SK-N-SH (cell line): ENCODE measurements at regions not wholly inside any gene's neighbourhood (a gene's known extent, or its start where the extent isn't known, plus 50 kb on each side); places are given as distances from the start of the nearest gene placed in this dataset.

Experiments
- CTCF ChIA-PET: fragments of 300-600, 350-600 bp; formaldehyde crosslinking; extraction: SDS; loops from one replicate; lab custom pipeline; 2021; lab: Yijun Ruan, JAX
- POLR2A ChIA-PET: fragments of 350-600 bp; sonication (Branson Sonifier 250); formaldehyde crosslinking; extraction: SDS; loops from one replicate; lab custom pipeline; 2020; ENCODE audit warnings: antibody characterized with exemption, inconsistent platforms; lab: Yijun Ruan, JAX
- DNase-seq: peaks from one replicate; pipeline ENCODE4 v3.0.0; 2012
- H2AFZ ChIP-seq: fragments of 200-600 bp; sonication (generic); 2 replicates; pipeline ENCODE4 v1.8.1; 2016; ENCODE audit warnings: antibody characterized with exemption, mild to moderate bottlenecking, low read depth
- H3F3A ChIP-seq: fragments of 200-600 bp; sonication (generic); replicated peaks from 2 replicates; pipeline ENCODE3; 2016; ENCODE audit warnings: antibody characterized with exemption, mild to moderate bottlenecking; ENCODE audit not compliant: insufficient read depth
- H3K27ac ChIP-seq, 2 experiments: fragments of 200-500 bp in 1 of 2; fragments of 200-600 bp in 1 of 2; sonication (Bioruptor generic) in 1 of 2; sonication (generic), shearing (Covaris generic) in 1 of 2; 2 replicates each; pipeline versions ENCODE4 v1.5.1 to v1.6.1; 2014 to 2016; ENCODE audit warnings: low read depth in 2 of 2, inconsistent platforms in 1 of 2, low read length in 1 of 2, mild to moderate bottlenecking in 1 of 2, mixed read lengths in 1 of 2
- H3K27me3 ChIP-seq: fragments of 200-600 bp; sonication (generic), shearing (Covaris generic); 2 replicates; pipeline ENCODE4 v1.6.1; 2016; ENCODE audit warnings: mixed run types; ENCODE audit not compliant: insufficient read depth
- H3K36me3 ChIP-seq, 2 experiments: fragments of 200-500 bp in 1 of 2; fragments of 200-600 bp in 1 of 2; sonication (Bioruptor generic) in 1 of 2; sonication (generic) in 1 of 2; replicated peaks in 1 of 2; 2 replicates each; pipeline versions ENCODE3 to v1.5.1; 2014 to 2016; ENCODE audit warnings: low read length in 1 of 2, mild to moderate bottlenecking in 1 of 2; ENCODE audit not compliant: insufficient read depth in 2 of 2, control insufficient read depth in 1 of 2
- H3K4me1 ChIP-seq, 2 experiments: fragments of 200-500 bp in 1 of 2; fragments of 200-600 bp in 1 of 2; sonication (Bioruptor generic) in 1 of 2; sonication (generic), shearing (Covaris generic) in 1 of 2; 2 replicates each; pipeline versions ENCODE4 v1.5.1 to v1.6.1; 2014 to 2016; ENCODE audit warnings: low read depth in 1 of 2, low read length in 1 of 2, mixed run types in 1 of 2; ENCODE audit not compliant: insufficient read depth in 2 of 2, control insufficient read depth in 1 of 2
- H3K4me2 ChIP-seq: fragments of 200-600 bp; sonication (generic), shearing (Covaris generic); 2 replicates; pipeline ENCODE4 v1.6.1; 2017; ENCODE audit warnings: mixed run types
- H3K4me3 ChIP-seq, 2 experiments: fragments of 200-500 bp in 1 of 2; fragments of 200-600 bp in 1 of 2; sonication (Bioruptor generic) in 1 of 2; sonication (generic), shearing (Covaris generic) in 1 of 2; 2 replicates each; pipeline versions ENCODE4 v1.5.1 to v1.8.1; 2014 to 2016; ENCODE audit warnings: low read depth in 2 of 2, inconsistent platforms in 1 of 2, low read length in 1 of 2, mild to moderate bottlenecking in 1 of 2, mixed read lengths in 1 of 2, moderate library complexity in 1 of 2
- H3K79me2 ChIP-seq: fragments of 200-600 bp; sonication (generic); 2 replicates; pipeline ENCODE4 v1.8.1; 2017; ENCODE audit warnings: mild to moderate bottlenecking; ENCODE audit not compliant: insufficient read depth
- H3K9ac ChIP-seq: fragments of 200-600 bp; sonication (generic); 2 replicates; pipeline ENCODE4 v1.6.1; 2017; ENCODE audit warnings: mixed run types
- H3K9me2 ChIP-seq: fragments of 200-600 bp; sonication (generic); 2 replicates; pipeline ENCODE4 v1.6.1; 2017; ENCODE audit warnings: mixed run types
- H3K9me3 ChIP-seq: fragments of 200-600 bp; sonication (generic); 2 replicates; pipeline ENCODE4 v1.6.1; 2017; ENCODE audit warnings: mixed run types, mild to moderate bottlenecking, moderate library complexity
- H4K20me1 ChIP-seq: fragments of 200-600 bp; sonication (generic); 2 replicates; pipeline ENCODE4 v1.6.1; 2017; ENCODE audit warnings: mild to moderate bottlenecking, mixed run types; ENCODE audit not compliant: insufficient read depth
- EP300 ChIP-seq, 2 experiments: IDR thresholded peaks; 2 replicates each; pipeline versions ENCODE4 v1.4.0 to v1.6.1; 2012; ENCODE audit warnings: borderline replicate concordance in 1 of 2, low read depth in 1 of 2, low read length in 1 of 2
- EZH2phosphoT487 ChIP-seq: fragments of 200-600 bp; sonication (generic); IDR thresholded peaks from 2 replicates; pipeline ENCODE4 v1.6.1; 2017; ENCODE audit warnings: low read depth, mixed run types, mild to moderate bottlenecking, antibody characterized with exemption, moderate library complexity, borderline replicate concordance
- FOXJ3 ChIP-seq: sonication (generic); formaldehyde crosslinking; IDR thresholded peaks from 2 replicates; pipeline ENCODE4 v1.5.1; 2020; ENCODE audit warnings: mild to moderate bottlenecking, missing genetic modification reagents
- FOXM1 ChIP-seq: IDR thresholded peaks from 2 replicates; pipeline ENCODE4 v1.4.0; 2012; ENCODE audit warnings: low read depth, mild to moderate bottlenecking
- GATA2 ChIP-seq: sonication (generic); formaldehyde crosslinking; IDR thresholded peaks from 2 replicates; pipeline ENCODE4 v1.5.0; 2020; ENCODE audit warnings: mild to moderate bottlenecking, missing genetic modification reagents
- MEF2A ChIP-seq: IDR thresholded peaks from 2 replicates; pipeline ENCODE4 v1.4.0; 2012; ENCODE audit warnings: low read depth, borderline replicate concordance
- MXI1 ChIP-seq: IDR thresholded peaks from 2 replicates; pipeline ENCODE4 v1.6.1; 2012; ENCODE audit warnings: mild to moderate bottlenecking, low read depth, low read length, improper control_type of control experiment
- NFIC ChIP-seq: IDR thresholded peaks from 2 replicates; pipeline ENCODE4 v1.4.0; 2012; ENCODE audit warnings: borderline replicate concordance
- PBX3 ChIP-seq: IDR thresholded peaks from 2 replicates; pipeline ENCODE4; 2012
- RXRA ChIP-seq: IDR thresholded peaks from 2 replicates; pipeline ENCODE4 v1.4.0; 2012; ENCODE audit warnings: low read depth, mild to moderate bottlenecking, borderline replicate concordance
- TCF12 ChIP-seq: IDR thresholded peaks from 2 replicates; pipeline ENCODE4 v1.4.0; 2012
- TEAD4 ChIP-seq: IDR thresholded peaks from 2 replicates; pipeline ENCODE4 v1.4.0; 2012; ENCODE audit warnings: mild to moderate bottlenecking, borderline replicate concordance; ENCODE audit not compliant: insufficient read depth
- YY1 ChIP-seq: IDR thresholded peaks from 2 replicates; pipeline ENCODE4 v1.4.0; 2012; ENCODE audit warnings: low read depth, mild to moderate bottlenecking
- WGBS: methylation state at CpG from one replicate; pipeline ENCODE4 v1.1.6; 2017; ENCODE audit warnings: low lambda C conversion rate; 5-methylcytosine and 5-hydroxymethylcytosine counted together
- TF ChIP-seq, protein P1 (sequence below): IDR thresholded peaks from 2 replicates; pipeline ENCODE4 v1.6.1; 2012; ENCODE audit warnings: mild to moderate bottlenecking, low read depth, low read length, moderate library complexity
- TF ChIP-seq, protein P2 (sequence below): IDR thresholded peaks from 2 replicates; pipeline ENCODE4 v1.4.0; 2012; ENCODE audit warnings: low read depth
- TF ChIP-seq, protein P3 (sequence below): IDR thresholded peaks from 2 replicates; pipeline ENCODE4 v1.4.0; 2012; ENCODE audit warnings: low read depth, borderline replicate concordance

DNA sequence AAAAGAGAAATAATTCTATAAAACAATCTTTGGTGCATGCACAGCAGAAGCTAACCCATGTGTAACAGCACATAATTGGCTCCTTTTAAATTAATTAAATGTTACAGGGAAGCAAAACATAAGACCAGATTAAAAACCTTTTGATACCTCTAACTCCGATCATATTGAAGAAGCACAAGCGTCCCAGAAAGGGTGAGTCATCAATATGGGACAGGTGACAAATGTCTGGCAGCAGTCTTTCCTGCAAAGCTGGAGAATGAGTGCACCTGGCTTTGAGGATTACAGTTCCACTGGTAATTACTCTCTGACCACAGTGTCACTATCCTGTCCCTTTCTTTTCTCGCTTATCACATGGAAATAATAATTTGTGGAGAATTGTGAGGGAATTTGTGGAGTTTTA, 94.6 kb downstream of the FAM9B start:
- H3K27me3 ChIP-seq = no peaks in the 10 kb centered on the region
- POLR2A ChIA-PET = no interaction called here
- H3K4me3 ChIP-seq = no peak overlapping the region
- TF ChIP-seq, protein P1, sequence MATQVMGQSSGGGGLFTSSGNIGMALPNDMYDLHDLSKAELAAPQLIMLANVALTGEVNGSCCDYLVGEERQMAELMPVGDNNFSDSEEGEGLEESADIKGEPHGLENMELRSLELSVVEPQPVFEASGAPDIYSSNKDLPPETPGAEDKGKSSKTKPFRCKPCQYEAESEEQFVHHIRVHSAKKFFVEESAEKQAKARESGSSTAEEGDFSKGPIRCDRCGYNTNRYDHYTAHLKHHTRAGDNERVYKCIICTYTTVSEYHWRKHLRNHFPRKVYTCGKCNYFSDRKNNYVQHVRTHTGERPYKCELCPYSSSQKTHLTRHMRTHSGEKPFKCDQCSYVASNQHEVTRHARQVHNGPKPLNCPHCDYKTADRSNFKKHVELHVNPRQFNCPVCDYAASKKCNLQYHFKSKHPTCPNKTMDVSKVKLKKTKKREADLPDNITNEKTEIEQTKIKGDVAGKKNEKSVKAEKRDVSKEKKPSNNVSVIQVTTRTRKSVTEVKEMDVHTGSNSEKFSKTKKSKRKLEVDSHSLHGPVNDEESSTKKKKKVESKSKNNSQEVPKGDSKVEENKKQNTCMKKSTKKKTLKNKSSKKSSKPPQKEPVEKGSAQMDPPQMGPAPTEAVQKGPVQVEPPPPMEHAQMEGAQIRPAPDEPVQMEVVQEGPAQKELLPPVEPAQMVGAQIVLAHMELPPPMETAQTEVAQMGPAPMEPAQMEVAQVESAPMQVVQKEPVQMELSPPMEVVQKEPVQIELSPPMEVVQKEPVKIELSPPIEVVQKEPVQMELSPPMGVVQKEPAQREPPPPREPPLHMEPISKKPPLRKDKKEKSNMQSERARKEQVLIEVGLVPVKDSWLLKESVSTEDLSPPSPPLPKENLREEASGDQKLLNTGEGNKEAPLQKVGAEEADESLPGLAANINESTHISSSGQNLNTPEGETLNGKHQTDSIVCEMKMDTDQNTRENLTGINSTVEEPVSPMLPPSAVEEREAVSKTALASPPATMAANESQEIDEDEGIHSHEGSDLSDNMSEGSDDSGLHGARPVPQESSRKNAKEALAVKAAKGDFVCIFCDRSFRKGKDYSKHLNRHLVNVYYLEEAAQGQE = no peak
- TF ChIP-seq YY1 (no peak), MEF2A (no peak), FOXJ3 (CRISPR knock-in tag) (no peak), TCF12 (no peak), MXI1 (no peak), RXRA (no peak), FOXM1 (no peak)
- TF ChIP-seq, protein P2, sequence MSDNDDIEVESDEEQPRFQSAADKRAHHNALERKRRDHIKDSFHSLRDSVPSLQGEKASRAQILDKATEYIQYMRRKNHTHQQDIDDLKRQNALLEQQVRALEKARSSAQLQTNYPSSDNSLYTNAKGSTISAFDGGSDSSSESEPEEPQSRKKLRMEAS = no peak
- TF ChIP-seq, protein P3, sequence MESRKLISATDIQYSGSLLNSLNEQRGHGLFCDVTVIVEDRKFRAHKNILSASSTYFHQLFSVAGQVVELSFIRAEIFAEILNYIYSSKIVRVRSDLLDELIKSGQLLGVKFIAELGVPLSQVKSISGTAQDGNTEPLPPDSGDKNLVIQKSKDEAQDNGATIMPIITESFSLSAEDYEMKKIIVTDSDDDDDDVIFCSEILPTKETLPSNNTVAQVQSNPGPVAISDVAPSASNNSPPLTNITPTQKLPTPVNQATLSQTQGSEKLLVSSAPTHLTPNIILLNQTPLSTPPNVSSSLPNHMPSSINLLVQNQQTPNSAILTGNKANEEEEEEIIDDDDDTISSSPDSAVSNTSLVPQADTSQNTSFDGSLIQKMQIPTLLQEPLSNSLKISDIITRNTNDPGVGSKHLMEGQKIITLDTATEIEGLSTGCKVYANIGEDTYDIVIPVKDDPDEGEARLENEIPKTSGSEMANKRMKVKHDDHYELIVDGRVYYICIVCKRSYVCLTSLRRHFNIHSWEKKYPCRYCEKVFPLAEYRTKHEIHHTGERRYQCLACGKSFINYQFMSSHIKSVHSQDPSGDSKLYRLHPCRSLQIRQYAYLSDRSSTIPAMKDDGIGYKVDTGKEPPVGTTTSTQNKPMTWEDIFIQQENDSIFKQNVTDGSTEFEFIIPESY = no peak
- H3K79me2 ChIP-seq = no peaks in the 10 kb centered on the region
- no peak overlapping the region for H3K9ac ChIP-seq
- DNase-seq = no peak
- WGBS = 6% methylated on average over 3 of the region's 3 CpGs
- no peaks in the 10 kb centered on the region for H3K4me1 ChIP-seq
- CTCF ChIA-PET = no interaction called here
- no peak overlapping the region for H3K27ac ChIP-seq
- no peaks in the 10 kb centered on the region for H4K20me1 ChIP-seq
- H2AFZ ChIP-seq = no peak overlapping the region
- H3K9me3 ChIP-seq = no peaks in the 10 kb centered on the region
- no peak overlapping the region for H3K4me2 ChIP-seq
- H3F3A ChIP-seq = no peaks in the 10 kb centered on the region
- no peaks in the 10 kb centered on the region for H3K36me3 ChIP-seq
- H3K9me2 ChIP-seq = no peaks in the 10 kb centered on the region; the same call in 1 of the 2 replicates

- DNase-seq = no peak
- no peak overlapping the region for H3K9ac ChIP-seq
- no peak overlapping the region for H3K27ac ChIP-seq
- H3K9me3 ChIP-seq = no peaks in the 10 kb centered on the region
- no peak overlapping the region for H2AFZ ChIP-seq
- H3K79me2 ChIP-seq = no peaks in the 10 kb centered on the region
- CTCF ChIA-PET = interaction anchor here (1.6 kb wide), 1 partner anchor 10 kb away, joined by 3 read pairs; no protein-coding TSS in a partner anchor
- no peaks in the 10 kb centered on the region for H3K27me3 ChIP-seq
- H3F3A ChIP-seq = no peaks in the 10 kb centered on the region
- POLR2A ChIA-PET = no interaction called here
- H3K9me2 ChIP-seq = no peaks in the 10 kb centered on the region
- H3K4me3 ChIP-seq = no peak overlapping the region
- no peaks in the 10 kb centered on the region for H4K20me1 ChIP-seq
- 32% methylated on average over 7 of the region's 7 CpGs for WGBS
- H3K4me1 ChIP-seq = no peaks in the 10 kb centered on the region
- no peak overlapping the region for H3K4me2 ChIP-seq
- no peaks in the 10 kb centered on the region for H3K36me3 ChIP-seq
- TF ChIP-seq, protein P3 = no peak
- no peak for TF ChIP-seq EZH2phosphoT487
- no peak for TF ChIP-seq GATA2 (CRISPR knock-in tag)
- no peak for TF ChIP-seq FOXJ3 (CRISPR knock-in tag)
- no peak for TF ChIP-seq EP300 (IDR thresholded peaks at IDR 0.05; ENCODE audit: borderline replicate concordance in 1 of 2, low read depth in 1 of 2, low read length in 1 of 2)
- TF ChIP-seq PBX3 = no peak
- TF ChIP-seq NFIC = no peak
- TF ChIP-seq TEAD4 = no peak
Measured at GRCh38 chrX:8927701-8928100, 106.2 kb downstream of the FAM9B start.
